ENCODE measurements at regions not wholly inside any gene's neighbourhood (a gene's known extent, or its start where the extent isn't known, plus 50 kb on each side); places are given as distances from the start of the nearest gene placed in this dataset.

- TF ChIP-seq CTCF (IDR thresholded peaks at IDR 0.05; ENCODE audit: low read depth, low read length) (no peak), POLR2A (IDR thresholded peaks at IDR 0.05; ENCODE audit: extremely low read depth, insufficient read length) (no peak), MYC (IDR thresholded peaks at IDR 0.05; ENCODE audit: low read depth, low read length) (no peak)
These were observed 165.2 kb downstream of the SLC25A46 start for GRCh38 chr5:110903966-110904365.

Data from NB4 (cell line).